Cardiac muscle cell (in vitro differentiated cells and primary cell): ENCODE measurements at regions not wholly inside any gene's neighbourhood (a gene's known extent, or its start where the extent isn't known, plus 50 kb on each side); places are given as distances from the start of the nearest gene placed in this dataset.

Source experiments
- DNase-seq, 2 donors: peaks; one replicate each; pipeline versions ENCODE4 v3.0.0 to v3.0.0-alpha.2; 2010 to 2017; ENCODE audit warnings: low read depth in 1 of 2, low spot score in 1 of 2
- H3K27ac ChIP-seq: fragments of 200-600 bp; sonication (generic); 2 replicates; pipeline ENCODE4 v1.5.1; 2016
- H3K27me3 ChIP-seq: fragments of 200-600 bp; sonication (generic); 2 replicates; pipeline ENCODE4 v1.6.0; 2016; ENCODE audit warnings: control low read depth
- H3K36me3 ChIP-seq: fragments of 200-600 bp; sonication (generic); 2 replicates; pipeline ENCODE4 v1.5.1; 2016; ENCODE audit warnings: control low read depth
- H3K4me1 ChIP-seq: fragments of 200-600 bp; sonication (generic); 2 replicates; pipeline ENCODE4 v1.8.1; 2017; ENCODE audit warnings: low read depth, mild to moderate bottlenecking, mixed run types
- H3K4me3 ChIP-seq: fragments of 200-600 bp; sonication (generic); 2 replicates; pipeline ENCODE4 v1.5.1; 2016; ENCODE audit warnings: mild to moderate bottlenecking
- H3K9me3 ChIP-seq: fragments of 200-600 bp; sonication (generic); 2 replicates; pipeline ENCODE4 v1.5.1; 2017; ENCODE audit warnings: low read depth, mild to moderate bottlenecking, control low read depth
- TF ChIP-seq, protein P1 (sequence below): IDR thresholded peaks from 2 replicates; pipeline ENCODE4 v1.5.1; 2012; ENCODE audit warnings: low read depth, mild to moderate bottlenecking, low read length

DNA sequence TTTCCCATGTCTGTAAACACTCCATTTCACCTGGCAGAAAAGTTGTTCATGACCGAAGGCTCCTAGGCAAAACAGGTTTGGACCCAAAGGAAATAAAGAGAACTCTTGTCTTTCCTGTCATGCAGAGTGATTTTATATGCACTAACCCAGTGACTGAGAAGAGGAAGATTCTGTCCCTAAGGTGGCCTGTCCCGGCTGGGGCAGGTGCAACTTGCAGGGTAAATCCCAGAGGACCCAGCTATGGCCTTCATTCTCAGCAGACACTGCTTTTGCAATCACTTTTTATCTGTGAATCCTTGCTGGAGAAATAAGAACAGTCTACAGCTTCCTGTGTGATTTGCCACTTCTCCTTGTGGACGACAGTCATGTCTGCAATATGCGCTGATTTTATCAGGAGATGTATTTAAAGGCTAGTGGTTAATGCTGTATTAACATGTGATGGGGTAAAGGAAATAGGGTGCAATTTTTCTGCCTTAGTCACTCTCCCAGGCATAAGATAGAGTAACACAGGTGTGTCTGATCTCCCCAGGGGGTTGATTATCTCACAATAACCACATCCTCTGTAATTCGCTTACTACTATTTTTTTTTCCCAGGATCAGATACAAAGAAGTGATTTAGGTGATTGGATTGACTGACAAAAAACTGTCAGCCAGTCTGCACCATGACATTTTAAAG lies 696.8 kb upstream of the SOX9 start:
- peak in 1 of 2 donors; percentile 12 for DNase-seq
- Histone ChIP-seq H3K36me3 (no peaks in the 10 kb centered on the region), H3K4me1 (no peaks in the 10 kb centered on the region), H3K27me3 (no peaks in the 10 kb centered on the region), H3K27ac (no peak overlapping the region), H3K4me3 (no peak overlapping the region), H3K9me3 (no peaks in the 10 kb centered on the region)
- TF ChIP-seq, protein P1, sequence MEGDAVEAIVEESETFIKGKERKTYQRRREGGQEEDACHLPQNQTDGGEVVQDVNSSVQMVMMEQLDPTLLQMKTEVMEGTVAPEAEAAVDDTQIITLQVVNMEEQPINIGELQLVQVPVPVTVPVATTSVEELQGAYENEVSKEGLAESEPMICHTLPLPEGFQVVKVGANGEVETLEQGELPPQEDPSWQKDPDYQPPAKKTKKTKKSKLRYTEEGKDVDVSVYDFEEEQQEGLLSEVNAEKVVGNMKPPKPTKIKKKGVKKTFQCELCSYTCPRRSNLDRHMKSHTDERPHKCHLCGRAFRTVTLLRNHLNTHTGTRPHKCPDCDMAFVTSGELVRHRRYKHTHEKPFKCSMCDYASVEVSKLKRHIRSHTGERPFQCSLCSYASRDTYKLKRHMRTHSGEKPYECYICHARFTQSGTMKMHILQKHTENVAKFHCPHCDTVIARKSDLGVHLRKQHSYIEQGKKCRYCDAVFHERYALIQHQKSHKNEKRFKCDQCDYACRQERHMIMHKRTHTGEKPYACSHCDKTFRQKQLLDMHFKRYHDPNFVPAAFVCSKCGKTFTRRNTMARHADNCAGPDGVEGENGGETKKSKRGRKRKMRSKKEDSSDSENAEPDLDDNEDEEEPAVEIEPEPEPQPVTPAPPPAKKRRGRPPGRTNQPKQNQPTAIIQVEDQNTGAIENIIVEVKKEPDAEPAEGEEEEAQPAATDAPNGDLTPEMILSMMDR: no peak

DNA sequence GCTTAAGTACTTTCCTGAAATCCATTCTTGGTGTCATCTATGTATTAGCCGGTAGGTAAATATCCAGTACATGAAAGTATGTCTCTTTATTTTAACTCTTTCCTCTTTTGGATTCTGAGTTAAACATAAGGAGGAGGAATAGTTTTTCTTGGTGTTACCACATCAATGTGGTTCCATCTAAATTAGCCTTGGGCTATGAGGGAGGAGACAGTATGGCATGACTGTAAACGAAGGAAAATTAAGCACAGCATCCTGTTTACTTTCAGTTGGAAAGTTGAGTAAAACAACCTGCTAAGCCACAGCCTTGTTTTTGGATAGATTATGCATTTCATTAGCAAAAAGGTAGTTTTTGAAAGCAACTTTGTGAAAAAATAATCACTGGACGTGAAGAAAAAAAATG lies 693.0 kb upstream of the SOX9 start:
- H3K9me3 ChIP-seq: no peaks in the 10 kb centered on the region
- no peaks in the 10 kb centered on the region for H3K36me3 ChIP-seq
- no peaks in the 10 kb centered on the region for H3K4me1 ChIP-seq
- TF ChIP-seq, protein P1: no peak
- no peak overlapping the region for H3K27ac ChIP-seq
- no peak overlapping the region for H3K4me3 ChIP-seq
- DNase-seq: no peak
- no peaks in the 10 kb centered on the region for H3K27me3 ChIP-seq

DNA sequence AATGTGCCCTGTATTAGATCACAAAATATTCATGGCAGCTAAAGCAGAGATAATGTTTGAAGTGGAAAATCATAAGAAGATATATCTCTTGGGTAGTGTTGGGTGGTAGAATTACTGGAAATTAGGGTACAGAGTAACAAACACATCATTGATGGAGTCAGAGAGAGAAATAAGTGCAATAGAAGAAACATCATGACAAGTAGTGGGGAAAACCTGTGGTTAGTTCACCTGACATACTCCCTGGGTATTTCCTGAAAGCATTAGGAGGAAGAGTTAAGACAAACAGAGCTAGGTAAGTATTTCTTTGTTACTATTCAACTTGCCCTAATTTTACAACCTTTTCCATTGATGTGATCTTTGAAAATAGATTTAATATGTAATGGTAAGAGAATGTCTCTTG lies 691.9 kb upstream of the SOX9 start:
- no peak for DNase-seq
- Histone ChIP-seq H3K36me3 (no peaks in the 10 kb centered on the region), H3K27ac (no peak overlapping the region), H3K27me3 (no peaks in the 10 kb centered on the region), H3K4me3 (no peak overlapping the region), H3K4me1 (no peaks in the 10 kb centered on the region), H3K9me3 (no peaks in the 10 kb centered on the region)
- TF ChIP-seq, protein P1: no peak

DNA sequence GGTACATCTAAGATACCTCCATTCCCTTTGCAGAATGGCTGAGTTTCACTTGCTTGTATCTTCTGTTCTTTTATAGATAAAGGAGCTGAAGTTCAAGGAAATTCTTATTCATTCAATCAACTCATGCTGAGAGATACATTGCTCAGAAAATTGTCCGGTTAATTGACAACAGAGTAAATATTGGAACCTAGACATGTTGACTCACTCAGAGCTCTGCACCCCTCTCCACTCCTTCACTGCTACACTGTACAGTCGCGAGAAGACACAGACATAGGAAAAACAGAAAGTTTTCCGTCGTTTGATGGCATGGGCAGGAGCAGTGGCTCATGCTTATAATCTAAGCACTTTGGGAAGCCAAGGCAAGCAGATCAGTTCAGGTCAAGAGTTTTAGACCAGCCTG lies 690.5 kb upstream of the SOX9 start:
- no peaks in the 10 kb centered on the region for H3K36me3 ChIP-seq
- no peaks in the 10 kb centered on the region for H3K4me1 ChIP-seq
- no peak for DNase-seq
- H3K9me3 ChIP-seq: no peaks in the 10 kb centered on the region
- TF ChIP-seq, protein P1: no peak
- H3K27ac ChIP-seq: no peak overlapping the region
- no peaks in the 10 kb centered on the region for H3K27me3 ChIP-seq
- no peak overlapping the region for H3K4me3 ChIP-seq

DNA sequence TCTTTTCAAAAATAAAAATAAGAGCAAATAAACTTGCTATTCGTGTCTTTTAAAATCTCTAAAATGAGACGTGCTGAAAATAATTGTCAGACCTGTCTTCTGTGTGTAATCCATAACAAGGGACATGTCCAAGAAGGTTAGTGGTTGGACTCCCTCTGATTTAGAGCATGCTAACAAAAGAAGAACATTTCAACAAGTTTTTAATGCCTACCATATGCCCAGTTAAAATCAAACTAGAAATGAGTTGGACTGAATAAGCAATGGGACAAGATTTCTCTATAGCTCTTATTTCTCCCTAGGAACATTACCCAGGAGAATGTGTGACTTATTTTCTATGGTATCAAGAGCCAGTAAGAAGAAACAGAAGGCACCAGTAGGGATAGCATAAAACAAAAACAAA lies 689.7 kb upstream of the SOX9 start:
- H3K36me3 ChIP-seq: no peaks in the 10 kb centered on the region
- no peak overlapping the region for H3K27ac ChIP-seq
- no peak overlapping the region for H3K4me3 ChIP-seq
- no peak for DNase-seq
- H3K27me3 ChIP-seq: no peaks in the 10 kb centered on the region
- H3K9me3 ChIP-seq: no peaks in the 10 kb centered on the region
- TF ChIP-seq, protein P1: no peak
- H3K4me1 ChIP-seq: no peaks in the 10 kb centered on the region
